ENCODE measurements at regions not wholly inside any gene's neighbourhood (a gene's known extent, or its start where the extent isn't known, plus 50 kb on each side); places are given as distances from the start of the nearest gene placed in this dataset.

- no peak for TF ChIP-seq CTCF (conservative IDR thresholded peaks at IDR 0.05 in 1 of 2, IDR thresholded peaks at IDR 0.05 in 1 of 2; ENCODE audit: low read depth in 1 of 2, low read length in 2 of 2)
- TF ChIP-seq EZH2 (IDR thresholded peaks at IDR 0.05; ENCODE audit: low read length, missing control alignments) = no peak
Measured at GRCh38 chr3:120855665-120856437, 52.2 kb upstream of the STXBP5L start.
